ENCODE measurements at regions not wholly inside any gene's neighbourhood (a gene's known extent, or its start where the extent isn't known, plus 50 kb on each side); places are given as distances from the start of the nearest gene placed in this dataset.
"Not testable (repeated sequence)": the region's sequence is repeated elsewhere in the genome, so short reads cannot be mapped to it uniquely, and the experiment has no call there.

GRCh38 chr14:87030197-87030596, 962.8 kb downstream of the GALC start:
- no peak for DNase-seq
- in situ Hi-C loops (cut with HindIII; ENCODE audit: low pct_ligation_motif_present, low sequenced_read_pairs): no loop called here
- TF ChIP-seq CTCF (IDR thresholded peaks at IDR 0.05; ENCODE audit: low read depth, low read length, missing control alignments): no peak
- Histone ChIP-seq H3K36me3 (replicated peaks) (no peaks in the 10 kb centered on the region), H3K27me3 (replicated peaks) (no peaks in the 10 kb centered on the region), H3K27ac (no peak overlapping the region), H3K4me3 (ENCODE audit: low read depth, low read length) (no peak overlapping the region)

GRCh38 chr14:87020106-87020505, 972.9 kb downstream of the GALC start:
- H3K27me3 ChIP-seq (replicated peaks); DNase-seq; H3K27ac ChIP-seq; H3K4me3 ChIP-seq (ENCODE audit: low read depth, low read length); in situ Hi-C loops (cut with HindIII; ENCODE audit: low pct_ligation_motif_present, low sequenced_read_pairs); H3K36me3 ChIP-seq (replicated peaks): not testable (repeated sequence)

GRCh38 chr14:87018294-87018693, 974.7 kb downstream of the GALC start:
- TF ChIP-seq CTCF (IDR thresholded peaks at IDR 0.05; ENCODE audit: low read depth, low read length, missing control alignments): no peak
- in situ Hi-C loops (cut with HindIII; ENCODE audit: low pct_ligation_motif_present, low sequenced_read_pairs): no loop called here
- Histone ChIP-seq H3K27ac (no peak overlapping the region), H3K27me3 (replicated peaks) (no peaks in the 10 kb centered on the region), H3K4me3 (ENCODE audit: low read depth, low read length) (no peak overlapping the region), H3K36me3 (replicated peaks) (no peaks in the 10 kb centered on the region)
- DNase-seq: no peak

- DNase-seq: no peak
- TF ChIP-seq CTCF (IDR thresholded peaks at IDR 0.05; ENCODE audit: low read depth, low read length, missing control alignments): no peak
- H3K4me3 ChIP-seq (ENCODE audit: low read depth, low read length): no peak overlapping the region
- no peak overlapping the region for H3K27ac ChIP-seq
- no peaks in the 10 kb centered on the region for H3K27me3 ChIP-seq (replicated peaks)
- in situ Hi-C loops (cut with HindIII; ENCODE audit: low pct_ligation_motif_present, low sequenced_read_pairs): no loop called here
- no peaks in the 10 kb centered on the region for H3K36me3 ChIP-seq (replicated peaks)
These were observed 975.6 kb downstream of the GALC start for GRCh38 chr14:87017335-87017734.

- H3K27ac ChIP-seq: no peak overlapping the region
These were observed 978.1 kb downstream of the GALC start for GRCh38 chr14:87014856-87015255.

GRCh38 chr14:87013583-87013982, 979.4 kb downstream of the GALC start:
- in situ Hi-C loops (cut with HindIII; ENCODE audit: low pct_ligation_motif_present, low sequenced_read_pairs): no loop called here
- Histone ChIP-seq H3K36me3 (replicated peaks) (no peaks in the 10 kb centered on the region), H3K4me3 (ENCODE audit: low read depth, low read length) (no peak overlapping the region), H3K27me3 (replicated peaks) (no peaks in the 10 kb centered on the region), H3K27ac (no peak overlapping the region)
- DNase-seq: peak; percentile 2
- TF ChIP-seq CTCF (IDR thresholded peaks at IDR 0.05; ENCODE audit: low read depth, low read length, missing control alignments): no peak

More at GRCh38 chr14:87014856-87015255, 978.1 kb downstream of the GALC start:
- no peak for DNase-seq
- Histone ChIP-seq H3K4me3 (ENCODE audit: low read depth, low read length) (no peak overlapping the region), H3K27me3 (replicated peaks) (no peaks in the 10 kb centered on the region), H3K36me3 (replicated peaks) (no peaks in the 10 kb centered on the region)
- in situ Hi-C loops (cut with HindIII; ENCODE audit: low pct_ligation_motif_present, low sequenced_read_pairs): no loop called here
- no peak for TF ChIP-seq CTCF (IDR thresholded peaks at IDR 0.05; ENCODE audit: low read depth, low read length, missing control alignments)
